ENCODE measurements at regions not wholly inside any gene's neighbourhood (a gene's known extent, or its start where the extent isn't known, plus 50 kb on each side); places are given as distances from the start of the nearest gene placed in this dataset.

GRCh38 chr5:123756318-123756665, 244.3 kb downstream of the CSNK1G3 start:
- CTCF ChIA-PET: no interaction called here
- DNase-seq: no peak
- no CpG with 5 or more reads among the region's 2 CpGs for WGBS (ENCODE audit: insufficient coverage)

DNA sequence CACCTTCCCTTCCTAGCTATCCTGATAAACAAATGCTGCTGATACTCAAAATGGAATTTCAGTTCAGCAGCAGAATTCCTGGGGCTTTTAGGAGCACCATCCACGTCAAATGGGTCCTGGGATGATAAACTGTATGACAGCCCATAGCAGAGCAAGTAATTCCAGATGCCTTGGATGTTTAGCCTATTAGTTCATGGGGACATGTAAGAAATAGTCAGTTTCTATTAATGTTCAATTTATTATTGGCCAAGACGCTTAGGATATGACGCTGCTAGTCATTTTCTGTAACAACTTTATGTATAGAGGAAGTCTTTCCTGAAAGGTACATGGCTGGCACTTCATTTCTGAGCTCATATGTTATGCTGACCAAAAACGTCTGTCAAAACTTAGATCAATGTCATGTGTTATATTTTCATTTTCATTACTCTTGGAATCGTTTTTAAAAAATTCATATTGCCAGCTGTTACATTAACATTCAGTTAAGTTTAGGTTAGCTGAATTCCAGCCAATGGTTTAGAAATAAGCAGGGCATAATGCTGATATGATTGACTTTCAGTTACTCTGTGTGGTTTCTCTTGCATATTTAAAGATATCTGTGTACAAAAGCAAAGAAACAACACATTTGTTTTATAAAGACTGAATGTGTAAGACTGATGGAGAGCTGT, 243.8 kb downstream of the CSNK1G3 start:
- WGBS (ENCODE audit: insufficient coverage): 100% methylated on average over 3 of the region's 5 CpGs
- Histone ChIP-seq H3K4me1 (ENCODE audit: control extremely low read depth in 1 of 4, control insufficient read depth in 4 of 4, insufficient read depth in 4 of 4, low read length in 3 of 4) (no peaks in the 10 kb centered on the region), H3K27me3 (replicated peaks in 2 of 5; ENCODE audit: control insufficient read depth in 4 of 5, insufficient read depth in 5 of 5, low read length in 4 of 5) (no peaks in the 10 kb centered on the region), H3K9me3 (ENCODE audit: control extremely low read depth in 1 of 5, control insufficient read depth in 4 of 5, insufficient read depth in 2 of 5, low read depth in 1 of 5, low read length in 4 of 5) (peaks cover 0 to 2% (median 0%) of the 10 kb centered on the region in 5 experiments), H3K4me3 (ENCODE audit: control insufficient read depth in 1 of 7, extremely low read depth in 1 of 7, insufficient read depth in 4 of 7, low read depth in 2 of 7, low read length in 6 of 7) (no peak overlapping the region), H3K27ac (ENCODE audit: insufficient read depth in 1 of 2, low read depth in 1 of 2, low read length in 2 of 2, poor library complexity in 1 of 2, severe bottlenecking in 2 of 2) (no peak overlapping the region), H3K36me3 (ENCODE audit: control insufficient read depth in 4 of 4, insufficient read depth in 4 of 4, low read length in 3 of 4) (no peaks in the 10 kb centered on the region)
- CTCF ChIA-PET: no interaction called here
- DNase-seq: no peak
- POLR2A ChIA-PET: no interaction called here

More at GRCh38 chr5:123756318-123756665, 244.3 kb downstream of the CSNK1G3 start:
- H3K27ac ChIP-seq (ENCODE audit: insufficient read depth in 1 of 2, low read depth in 1 of 2, low read length in 2 of 2, poor library complexity in 1 of 2, severe bottlenecking in 2 of 2): no peak overlapping the region
- no peaks in the 10 kb centered on the region for H3K36me3 ChIP-seq (ENCODE audit: control insufficient read depth in 4 of 4, insufficient read depth in 4 of 4, low read length in 3 of 4)
- POLR2A ChIA-PET: no interaction called here
- no peaks in the 10 kb centered on the region for H3K27me3 ChIP-seq (replicated peaks in 2 of 5; ENCODE audit: control insufficient read depth in 4 of 5, insufficient read depth in 5 of 5, low read length in 4 of 5)
- no peak overlapping the region for H3K4me3 ChIP-seq (ENCODE audit: control insufficient read depth in 1 of 7, extremely low read depth in 1 of 7, insufficient read depth in 4 of 7, low read depth in 2 of 7, low read length in 6 of 7)
- H3K4me1 ChIP-seq (ENCODE audit: control extremely low read depth in 1 of 4, control insufficient read depth in 4 of 4, insufficient read depth in 4 of 4, low read length in 3 of 4): no peaks in the 10 kb centered on the region
- peaks cover 0 to 2% (median 0%) of the 10 kb centered on the region in 5 experiments for H3K9me3 ChIP-seq (ENCODE audit: control extremely low read depth in 1 of 5, control insufficient read depth in 4 of 5, insufficient read depth in 2 of 5, low read depth in 1 of 5, low read length in 4 of 5)

DNA sequence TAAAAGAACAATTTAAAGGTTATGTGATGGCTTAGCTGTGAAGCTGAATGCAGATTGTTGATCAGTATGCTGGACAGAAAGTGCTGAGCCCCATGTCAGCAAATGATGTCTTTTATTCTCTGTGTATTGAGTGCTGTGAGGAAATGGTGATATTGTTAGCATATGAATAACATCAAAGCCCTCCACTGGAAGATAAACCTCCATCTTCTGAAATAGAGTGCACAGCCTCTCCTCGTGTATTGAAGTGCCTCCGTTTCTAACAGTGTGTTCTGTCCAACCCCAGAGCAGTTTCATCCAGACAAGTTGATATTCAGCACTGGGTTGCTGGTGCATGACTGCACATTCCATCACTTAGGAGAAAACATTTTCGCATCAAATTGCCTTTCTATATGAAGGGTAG, 242.9 kb downstream of the CSNK1G3 start:
- H3K4me1 ChIP-seq (ENCODE audit: control extremely low read depth in 1 of 4, control insufficient read depth in 4 of 4, insufficient read depth in 4 of 4, low read length in 3 of 4): no peaks in the 10 kb centered on the region
- POLR2A ChIA-PET: no interaction called here
- DNase-seq: no peak
- no peak overlapping the region for H3K4me3 ChIP-seq (ENCODE audit: control insufficient read depth in 1 of 7, extremely low read depth in 1 of 7, insufficient read depth in 4 of 7, low read depth in 2 of 7, low read length in 6 of 7)
- no peaks in the 10 kb centered on the region for H3K36me3 ChIP-seq (ENCODE audit: control insufficient read depth in 4 of 4, insufficient read depth in 4 of 4, low read length in 3 of 4)
- H3K27me3 ChIP-seq (replicated peaks in 2 of 5; ENCODE audit: control insufficient read depth in 4 of 5, insufficient read depth in 5 of 5, low read length in 4 of 5): no peaks in the 10 kb centered on the region
- CTCF ChIA-PET: no interaction called here
- WGBS (ENCODE audit: insufficient coverage): 100% methylated on average over 2 of the region's 3 CpGs
- peaks cover 0 to 2% (median 0%) of the 10 kb centered on the region in 5 experiments for H3K9me3 ChIP-seq (ENCODE audit: control extremely low read depth in 1 of 5, control insufficient read depth in 4 of 5, insufficient read depth in 2 of 5, low read depth in 1 of 5, low read length in 4 of 5)
- no peak overlapping the region for H3K27ac ChIP-seq (ENCODE audit: insufficient read depth in 1 of 2, low read depth in 1 of 2, low read length in 2 of 2, poor library complexity in 1 of 2, severe bottlenecking in 2 of 2)

GRCh38 chr5:123753937-123754891, 242.2 kb downstream of the CSNK1G3 start:
- ChIA-PET POLR2A (no interaction called here), CTCF (no interaction called here)
- no peak for DNase-seq
- H3K4me3 ChIP-seq (ENCODE audit: control insufficient read depth in 1 of 7, extremely low read depth in 1 of 7, insufficient read depth in 4 of 7, low read depth in 2 of 7, low read length in 6 of 7): no peak overlapping the region
- 100% methylated on average over 1 of the region's 4 CpGs for WGBS (ENCODE audit: insufficient coverage)
- no peaks in the 10 kb centered on the region for H3K36me3 ChIP-seq (ENCODE audit: control insufficient read depth in 4 of 4, insufficient read depth in 4 of 4, low read length in 3 of 4)
- H3K4me1 ChIP-seq (ENCODE audit: control extremely low read depth in 1 of 4, control insufficient read depth in 4 of 4, insufficient read depth in 4 of 4, low read length in 3 of 4): no peaks in the 10 kb centered on the region
- no peaks in the 10 kb centered on the region for H3K27me3 ChIP-seq (replicated peaks in 2 of 5; ENCODE audit: control insufficient read depth in 4 of 5, insufficient read depth in 5 of 5, low read length in 4 of 5)
- H3K27ac ChIP-seq (ENCODE audit: insufficient read depth in 1 of 2, low read depth in 1 of 2, low read length in 2 of 2, poor library complexity in 1 of 2, severe bottlenecking in 2 of 2): no peak overlapping the region
- peaks cover 0 to 2% (median 0%) of the 10 kb centered on the region in 5 experiments for H3K9me3 ChIP-seq (ENCODE audit: control extremely low read depth in 1 of 5, control insufficient read depth in 4 of 5, insufficient read depth in 2 of 5, low read depth in 1 of 5, low read length in 4 of 5)

- ChIA-PET POLR2A (no interaction called here), CTCF (no interaction called here)
- no peaks in the 10 kb centered on the region for H3K4me1 ChIP-seq (ENCODE audit: control extremely low read depth in 1 of 4, control insufficient read depth in 4 of 4, insufficient read depth in 4 of 4, low read length in 3 of 4)
- no peak overlapping the region for H3K27ac ChIP-seq (ENCODE audit: insufficient read depth in 1 of 2, low read depth in 1 of 2, low read length in 2 of 2, poor library complexity in 1 of 2, severe bottlenecking in 2 of 2)
- H3K27me3 ChIP-seq (replicated peaks in 2 of 5; ENCODE audit: control insufficient read depth in 4 of 5, insufficient read depth in 5 of 5, low read length in 4 of 5): no peaks in the 10 kb centered on the region
- H3K4me3 ChIP-seq (ENCODE audit: control insufficient read depth in 1 of 7, extremely low read depth in 1 of 7, insufficient read depth in 4 of 7, low read depth in 2 of 7, low read length in 6 of 7): no peak overlapping the region
- H3K9me3 ChIP-seq (ENCODE audit: control extremely low read depth in 1 of 5, control insufficient read depth in 4 of 5, insufficient read depth in 2 of 5, low read depth in 1 of 5, low read length in 4 of 5): no peaks in the 10 kb centered on the region
- H3K36me3 ChIP-seq (ENCODE audit: control insufficient read depth in 4 of 4, insufficient read depth in 4 of 4, low read length in 3 of 4): no peaks in the 10 kb centered on the region
- no peak for DNase-seq
- no CpG with 5 or more reads among the region's 3 CpGs for WGBS (ENCODE audit: insufficient coverage)
These were observed 241.4 kb downstream of the CSNK1G3 start for GRCh38 chr5:123753180-123753936.

- ChIA-PET CTCF (no interaction called here), POLR2A (no interaction called here)
These were observed 240.7 kb downstream of the CSNK1G3 start for GRCh38 chr5:123752552-123753179.

More at GRCh38 chr5:123752552-123753179, 240.7 kb downstream of the CSNK1G3 start:
- Histone ChIP-seq H3K9me3 (ENCODE audit: control extremely low read depth in 1 of 5, control insufficient read depth in 4 of 5, insufficient read depth in 2 of 5, low read depth in 1 of 5, low read length in 4 of 5) (no peaks in the 10 kb centered on the region), H3K27me3 (replicated peaks in 2 of 5; ENCODE audit: control insufficient read depth in 4 of 5, insufficient read depth in 5 of 5, low read length in 4 of 5) (no peaks in the 10 kb centered on the region), H3K4me1 (ENCODE audit: control extremely low read depth in 1 of 4, control insufficient read depth in 4 of 4, insufficient read depth in 4 of 4, low read length in 3 of 4) (no peaks in the 10 kb centered on the region), H3K36me3 (ENCODE audit: control insufficient read depth in 4 of 4, insufficient read depth in 4 of 4, low read length in 3 of 4) (no peaks in the 10 kb centered on the region), H3K4me3 (ENCODE audit: control insufficient read depth in 1 of 7, extremely low read depth in 1 of 7, insufficient read depth in 4 of 7, low read depth in 2 of 7, low read length in 6 of 7) (no peak overlapping the region), H3K27ac (ENCODE audit: insufficient read depth in 1 of 2, low read depth in 1 of 2, low read length in 2 of 2, poor library complexity in 1 of 2, severe bottlenecking in 2 of 2) (no peak overlapping the region)
- no peak for DNase-seq
- WGBS (ENCODE audit: insufficient coverage): 96% methylated on average over 5 of the region's 5 CpGs

Data from common myeloid progenitor, CD34-positive (primary cell).